Ovary (tissue), 3 donors: ENCODE measurements at regions not wholly inside any gene's neighbourhood (a gene's known extent, or its start where the extent isn't known, plus 50 kb on each side); places are given as distances from the start of the nearest gene placed in this dataset.

ENCODE experiments used
- EP300 ChIP-seq: sonication (generic); formaldehyde crosslinking; IDR thresholded peaks from one replicate; pipeline ENCODE4 v1.6.1; 2017; ENCODE audit warnings: antibody characterized with exemption
- POLR2A ChIP-seq: fragments of 450-650 bp; IDR thresholded peaks from one replicate; pipeline ENCODE4 v1.6.1; 2017; ENCODE audit warnings: antibody characterized with exemption, mild to moderate bottlenecking, moderate library complexity
- TF ChIP-seq, protein P1 (sequence below), 3 donors: fragments of 450-650 bp in 2 of 3; fragments of 200-600 bp in 1 of 3; IDR thresholded peaks; one replicate each; pipeline versions ENCODE4 v1.5.1 to v1.8.0; 2016 to 2022; ENCODE audit warnings: antibody characterized with exemption in 3 of 3, mild to moderate bottlenecking in 1 of 3
- donor health status: DM: no; HTN: no; CAD: no.

DNA sequence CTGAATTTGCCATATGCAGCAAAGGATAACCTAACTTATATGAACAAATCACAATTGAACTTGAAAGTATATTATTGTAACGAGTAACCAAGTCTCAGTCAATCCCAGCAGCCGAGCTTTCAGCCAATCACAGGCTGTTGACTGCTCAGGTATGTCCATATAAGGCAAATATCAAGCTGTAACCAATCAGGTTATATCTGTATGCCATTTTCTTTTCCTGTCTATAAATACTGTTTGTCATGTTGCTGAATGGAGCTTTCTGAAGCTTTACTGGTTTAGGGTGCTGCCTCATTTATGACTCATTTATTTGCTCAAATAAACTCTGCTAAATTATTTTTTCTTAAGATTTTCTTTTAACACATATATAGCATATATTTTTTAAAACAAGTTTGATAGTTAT lies 1059.5 kb downstream of the GALC start:
- TF ChIP-seq, protein P1, sequence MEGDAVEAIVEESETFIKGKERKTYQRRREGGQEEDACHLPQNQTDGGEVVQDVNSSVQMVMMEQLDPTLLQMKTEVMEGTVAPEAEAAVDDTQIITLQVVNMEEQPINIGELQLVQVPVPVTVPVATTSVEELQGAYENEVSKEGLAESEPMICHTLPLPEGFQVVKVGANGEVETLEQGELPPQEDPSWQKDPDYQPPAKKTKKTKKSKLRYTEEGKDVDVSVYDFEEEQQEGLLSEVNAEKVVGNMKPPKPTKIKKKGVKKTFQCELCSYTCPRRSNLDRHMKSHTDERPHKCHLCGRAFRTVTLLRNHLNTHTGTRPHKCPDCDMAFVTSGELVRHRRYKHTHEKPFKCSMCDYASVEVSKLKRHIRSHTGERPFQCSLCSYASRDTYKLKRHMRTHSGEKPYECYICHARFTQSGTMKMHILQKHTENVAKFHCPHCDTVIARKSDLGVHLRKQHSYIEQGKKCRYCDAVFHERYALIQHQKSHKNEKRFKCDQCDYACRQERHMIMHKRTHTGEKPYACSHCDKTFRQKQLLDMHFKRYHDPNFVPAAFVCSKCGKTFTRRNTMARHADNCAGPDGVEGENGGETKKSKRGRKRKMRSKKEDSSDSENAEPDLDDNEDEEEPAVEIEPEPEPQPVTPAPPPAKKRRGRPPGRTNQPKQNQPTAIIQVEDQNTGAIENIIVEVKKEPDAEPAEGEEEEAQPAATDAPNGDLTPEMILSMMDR (IDR thresholded peaks at IDR 0.05): no peak
- no peak for TF ChIP-seq POLR2A
- TF ChIP-seq EP300: no peak
